ENCODE measurements at regions not wholly inside any gene's neighbourhood (a gene's known extent, or its start where the extent isn't known, plus 50 kb on each side); places are given as distances from the start of the nearest gene placed in this dataset.

- ChIA-PET CTCF (no interaction called here), POLR2A (no interaction called here)
- Mint-ChIP-seq H3K4me3 (no peak overlapping the region), H3K36me3 (ENCODE audit: low read depth) (no peaks in the 10 kb centered on the region), H3K4me1 (ENCODE audit: low read depth) (peaks cover 4% of the 10 kb centered on the region), H3K27me3 (no peaks in the 10 kb centered on the region), H3K27ac (no peak overlapping the region), H3K9me3 (no peaks in the 10 kb centered on the region)
- Histone ChIP-seq H3K27ac (ENCODE audit: low read depth in 1 of 2, low read length in 2 of 2) (no peak overlapping the region), H3K4me1 (ENCODE audit: insufficient read depth, low read length) (no peaks in the 10 kb centered on the region), H3K36me3 (ENCODE audit: insufficient read depth, low read length) (no peaks in the 10 kb centered on the region), H3K27me3 (ENCODE audit: control insufficient read depth in 1 of 2, insufficient read depth in 2 of 2, low read length in 2 of 2) (no peaks in the 10 kb centered on the region), H3K4me3 (ENCODE audit: low read length) (no peak overlapping the region), H3K9me3 (ENCODE audit: control insufficient read depth in 1 of 2, insufficient read depth in 1 of 2, low read length in 2 of 2) (no peaks in the 10 kb centered on the region)
- no peak for TF ChIP-seq CTCF (IDR thresholded peaks at IDR 0.05)
- no peak for ATAC-seq (ENCODE audit: poor library complexity)
- intact Hi-C loops (cut with DNase I, micrococcal nuclease), result no loop called here
- no peak for DNase-seq
These were observed 165.6 kb upstream of the SMAD3 start for GRCh38 chr15:66899555-66900350.

GRCh38 chr15:66900586-66901310, 164.7 kb upstream of the SMAD3 start:
- Mint-ChIP-seq H3K27ac (no peak overlapping the region), H3K36me3 (ENCODE audit: low read depth) (no peaks in the 10 kb centered on the region)
- no peak for TF ChIP-seq CTCF (IDR thresholded peaks at IDR 0.05)

GRCh38 chr15:66901336-66902100, 163.9 kb upstream of the SMAD3 start:
- Histone ChIP-seq H3K27me3 (ENCODE audit: control insufficient read depth in 1 of 2, insufficient read depth in 2 of 2, low read length in 2 of 2) (no peaks in the 10 kb centered on the region), H3K27ac (ENCODE audit: low read depth in 1 of 2, low read length in 2 of 2) (no peak overlapping the region), H3K9me3 (ENCODE audit: control insufficient read depth in 1 of 2, insufficient read depth in 1 of 2, low read length in 2 of 2) (peaks cover 0 to 2% of the 10 kb centered on the region in 2 experiments), H3K36me3 (ENCODE audit: insufficient read depth, low read length) (no peaks in the 10 kb centered on the region), H3K4me3 (ENCODE audit: low read length) (no peak overlapping the region), H3K4me1 (ENCODE audit: insufficient read depth, low read length) (no peaks in the 10 kb centered on the region)
- Mint-ChIP-seq H3K9me3 (peaks cover 2% of the 10 kb centered on the region), H3K4me1 (ENCODE audit: low read depth) (peaks cover 4% of the 10 kb centered on the region), H3K27me3 (no peaks in the 10 kb centered on the region), H3K36me3 (ENCODE audit: low read depth) (no peaks in the 10 kb centered on the region), H3K27ac (no peak overlapping the region), H3K4me3 (no peak overlapping the region)
- TF ChIP-seq CTCF (IDR thresholded peaks at IDR 0.05), result no peak
- intact Hi-C loops (cut with DNase I, micrococcal nuclease), result no loop called here
- ChIA-PET POLR2A (no interaction called here), CTCF (interaction anchor here (0.7 kb wide), 2 partner anchors 387 to 1047 kb away, joined by 3 read pairs; no protein-coding TSS in a partner anchor)
- DNase-seq, result no peak
- ATAC-seq (ENCODE audit: poor library complexity), result no peak

More at GRCh38 chr15:66900586-66901310, 164.7 kb upstream of the SMAD3 start:
- no peak for ATAC-seq (ENCODE audit: poor library complexity)
- intact Hi-C loops (cut with DNase I, micrococcal nuclease), result no loop called here
- no peak overlapping the region for H3K27ac ChIP-seq (ENCODE audit: low read depth in 1 of 2, low read length in 2 of 2)
- no peak overlapping the region for H3K4me3 ChIP-seq (ENCODE audit: low read length)
- H3K27me3 Mint-ChIP-seq, result no peaks in the 10 kb centered on the region
- ChIA-PET CTCF (no interaction called here), POLR2A (no interaction called here)
- DNase-seq, result peak in 1 of 14 experiments; percentile 8
- H3K9me3 Mint-ChIP-seq, result no peaks in the 10 kb centered on the region
- no peaks in the 10 kb centered on the region for H3K4me1 ChIP-seq (ENCODE audit: insufficient read depth, low read length)
- H3K4me1 Mint-ChIP-seq (ENCODE audit: low read depth), result peaks cover 4% of the 10 kb centered on the region
- no peak overlapping the region for H3K4me3 Mint-ChIP-seq
- H3K36me3 ChIP-seq (ENCODE audit: insufficient read depth, low read length), result no peaks in the 10 kb centered on the region
- no peaks in the 10 kb centered on the region for H3K9me3 ChIP-seq (ENCODE audit: control insufficient read depth in 1 of 2, insufficient read depth in 1 of 2, low read length in 2 of 2)
- no peaks in the 10 kb centered on the region for H3K27me3 ChIP-seq (ENCODE audit: control insufficient read depth in 1 of 2, insufficient read depth in 2 of 2, low read length in 2 of 2)
